ENCODE measurements at regions not wholly inside any gene's neighbourhood (a gene's known extent, or its start where the extent isn't known, plus 50 kb on each side); places are given as distances from the start of the nearest gene placed in this dataset.

DNA sequence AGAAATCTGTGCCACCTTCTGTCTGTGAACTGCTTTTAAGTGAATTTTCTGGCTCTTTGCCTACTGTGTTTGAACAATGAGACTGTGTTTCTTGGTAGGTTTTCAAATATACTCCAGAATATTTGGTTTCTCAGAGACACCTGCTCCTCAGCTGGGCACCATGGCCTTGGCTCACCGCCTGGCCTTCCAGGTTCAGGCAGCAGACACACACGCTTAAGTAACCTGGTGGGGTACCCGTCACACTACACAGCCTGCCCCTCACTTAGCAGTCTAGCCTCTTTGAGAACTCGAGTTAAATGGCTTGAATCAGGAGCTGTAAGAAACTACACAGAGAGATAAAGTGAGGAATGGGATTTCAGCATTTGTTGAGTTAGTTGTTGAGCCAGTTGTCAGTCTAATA lies 530.5 kb downstream of the MTRR start:
- DNase-seq, result no peak

DNA sequence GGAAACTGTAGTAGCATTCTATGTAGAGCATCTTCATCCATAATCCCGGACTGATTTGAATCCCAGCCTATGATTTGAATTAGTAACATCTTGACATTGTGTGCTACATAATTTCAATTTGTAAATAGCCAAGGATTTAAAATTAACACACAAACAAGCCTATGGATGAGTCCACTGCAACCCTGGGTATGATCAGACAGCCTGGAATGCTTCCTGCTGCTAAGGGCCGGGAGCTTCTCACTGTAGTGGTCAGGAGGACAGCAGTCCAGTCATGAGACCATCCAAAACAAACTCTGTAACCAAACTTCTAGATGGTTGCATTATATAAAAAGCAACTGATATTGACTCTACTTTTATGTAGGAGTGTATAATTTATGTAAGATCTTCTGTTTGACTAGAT lies 539.3 kb downstream of the MTRR start:
- no peak for DNase-seq

DNA sequence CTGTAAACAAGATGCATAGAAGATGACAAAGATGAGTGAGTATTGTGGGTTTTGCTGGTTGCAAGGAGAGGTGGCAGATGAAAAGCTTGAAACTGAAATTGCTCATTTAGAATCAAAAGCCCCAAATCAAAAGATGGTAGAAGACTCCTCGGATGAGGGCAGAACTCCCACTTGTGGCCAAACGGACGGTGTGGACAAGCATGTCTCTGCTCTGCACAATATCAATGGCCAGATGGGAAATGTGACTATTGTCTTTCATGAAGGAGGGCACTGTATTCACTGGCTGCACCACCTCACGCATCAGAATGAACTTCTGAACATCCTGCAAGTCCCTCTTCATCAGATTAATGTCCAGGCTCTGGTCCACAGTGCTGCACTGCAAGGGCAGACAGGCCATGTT lies 541.7 kb downstream of the MTRR start:
- DNase-seq, result no peak

DNA sequence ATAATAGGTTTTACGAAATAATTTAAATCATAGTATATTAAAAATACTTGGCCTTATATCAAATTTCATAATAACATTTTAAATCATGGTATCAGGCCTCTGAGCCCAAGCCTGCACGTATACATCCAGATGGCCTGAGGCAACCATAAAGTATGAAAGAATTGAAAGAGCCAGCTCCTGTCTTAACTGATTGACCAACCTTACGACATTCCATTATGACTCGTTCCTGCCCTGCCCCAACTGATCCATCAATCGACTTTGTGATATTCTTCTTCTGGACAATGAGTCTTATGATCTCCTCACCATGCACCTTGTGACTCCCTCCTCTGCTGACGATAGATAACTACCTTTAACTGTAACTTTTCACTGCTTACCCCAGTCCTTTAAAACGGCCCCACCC lies 545.0 kb downstream of the MTRR start:
- no peak for DNase-seq

DNA sequence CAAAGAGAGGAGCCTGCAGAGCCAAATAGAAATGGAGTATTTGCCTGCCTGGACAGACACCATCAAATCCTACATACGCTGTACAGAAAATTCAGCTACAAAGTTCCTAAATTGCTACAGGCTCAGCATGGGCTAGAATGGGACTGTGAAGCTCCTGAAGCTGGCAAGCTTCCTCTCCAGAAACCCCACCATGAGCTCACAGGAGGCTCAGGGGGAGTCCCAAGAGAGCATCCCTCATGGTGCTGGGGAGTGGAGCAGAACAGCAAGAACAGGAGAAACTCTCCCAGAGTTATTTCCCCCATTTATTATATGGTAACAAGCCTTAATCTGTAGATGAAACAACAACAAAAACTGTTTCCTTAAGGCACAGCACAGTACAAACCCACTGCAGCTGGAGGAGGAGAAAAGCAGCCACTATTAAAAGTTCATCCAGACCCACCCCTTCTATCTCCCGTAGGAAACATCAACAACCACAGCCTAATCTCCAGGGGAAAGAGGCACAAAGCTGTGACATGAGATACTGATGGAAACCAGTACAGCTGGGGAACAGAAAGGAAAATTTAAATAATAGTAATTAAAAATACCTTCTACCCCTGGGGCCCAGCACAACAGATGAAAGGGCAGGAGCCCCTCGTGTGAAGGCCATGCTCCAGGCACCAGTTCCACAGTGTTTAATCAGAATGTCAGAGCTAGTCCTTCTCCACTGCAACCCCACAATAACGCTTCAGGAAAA lies 548.5 kb downstream of the MTRR start:
- DNase-seq, result no peak

DNA sequence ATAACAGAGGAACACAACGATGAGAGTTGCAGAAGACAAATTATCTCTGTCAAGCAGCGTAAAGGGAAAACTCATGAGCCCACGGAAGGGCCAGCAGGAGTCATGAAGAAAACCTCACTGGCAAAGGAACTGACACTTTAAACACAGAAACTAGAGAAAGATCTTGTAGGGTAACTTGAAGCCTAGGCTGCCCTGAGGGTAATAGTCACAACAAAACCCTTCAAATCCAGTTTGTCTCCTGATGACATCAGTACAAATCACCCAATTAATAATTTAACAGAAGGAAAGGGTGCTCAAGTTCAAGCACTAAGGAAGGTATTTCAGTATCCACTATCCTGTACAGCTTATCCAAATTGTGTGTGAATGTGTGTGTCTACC lies 549.1 kb downstream of the MTRR start:
- no peak for DNase-seq

DNA sequence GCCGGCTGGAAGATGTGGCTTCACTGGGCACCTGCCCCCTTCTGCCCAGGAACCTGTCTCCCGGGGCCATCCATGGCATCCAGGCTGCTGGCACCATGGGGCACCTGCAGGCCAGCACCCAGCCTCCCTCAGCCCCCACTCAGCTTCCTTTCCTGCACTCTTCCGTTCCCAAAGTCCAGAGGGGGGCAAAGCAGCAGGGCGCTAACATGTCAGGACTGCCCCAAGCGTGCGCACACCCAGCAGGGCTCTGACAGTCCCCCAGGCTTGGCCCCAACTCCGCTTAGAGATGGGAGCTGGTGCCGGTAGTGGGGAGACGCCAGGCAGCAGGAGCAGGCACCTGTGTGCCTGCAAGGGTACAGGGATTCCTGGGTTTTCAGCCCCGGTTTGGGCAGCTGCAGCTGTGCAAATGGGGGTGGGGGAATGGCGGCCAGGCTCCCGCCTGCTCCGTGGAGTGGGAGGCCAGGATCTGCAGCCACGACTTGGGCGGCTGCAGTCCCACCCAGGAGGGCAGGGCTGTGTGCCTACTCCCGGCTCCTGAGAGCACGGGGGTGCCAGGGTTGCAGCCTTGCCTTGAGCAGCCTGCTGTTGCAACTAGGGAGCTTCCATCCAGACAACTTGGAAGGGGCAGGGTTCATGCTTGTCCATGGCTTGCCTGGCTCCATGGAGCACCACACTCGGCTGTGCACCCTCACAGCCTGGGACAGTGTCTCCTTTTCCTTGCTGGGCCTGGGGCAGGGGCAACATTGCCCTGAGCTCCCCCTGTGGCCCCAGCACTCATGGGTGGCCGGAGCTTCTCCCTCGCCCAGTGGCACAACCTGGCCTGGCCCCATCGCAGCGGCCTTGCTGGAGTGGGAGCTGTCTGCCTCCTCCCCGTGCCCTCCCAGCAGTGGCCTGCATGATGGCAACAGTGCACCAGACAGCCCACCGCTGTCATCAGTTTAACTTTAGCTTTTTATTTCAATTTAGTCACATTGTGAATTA lies 561.1 kb downstream of the MTRR start:
- DNase-seq, result no peak

DNA sequence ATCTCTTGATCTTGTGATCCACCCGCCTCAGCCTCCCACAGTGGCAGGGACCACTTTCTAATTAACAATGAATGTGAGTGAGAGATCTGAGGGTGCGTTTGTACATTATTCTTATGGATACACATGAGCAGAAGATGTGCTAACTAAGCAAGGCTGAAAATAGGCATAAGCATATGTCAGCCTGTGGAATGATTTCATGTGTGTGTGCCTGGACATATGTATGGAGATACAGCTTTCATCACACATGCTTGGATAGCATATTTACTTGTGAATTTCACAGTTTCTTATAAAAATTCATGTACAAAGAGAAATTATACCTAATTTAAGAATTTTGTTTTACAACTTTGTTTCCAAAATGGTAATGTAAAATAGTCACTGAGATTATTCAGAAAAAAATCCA lies 565.6 kb downstream of the MTRR start:
- DNase-seq, result no peak

DNA sequence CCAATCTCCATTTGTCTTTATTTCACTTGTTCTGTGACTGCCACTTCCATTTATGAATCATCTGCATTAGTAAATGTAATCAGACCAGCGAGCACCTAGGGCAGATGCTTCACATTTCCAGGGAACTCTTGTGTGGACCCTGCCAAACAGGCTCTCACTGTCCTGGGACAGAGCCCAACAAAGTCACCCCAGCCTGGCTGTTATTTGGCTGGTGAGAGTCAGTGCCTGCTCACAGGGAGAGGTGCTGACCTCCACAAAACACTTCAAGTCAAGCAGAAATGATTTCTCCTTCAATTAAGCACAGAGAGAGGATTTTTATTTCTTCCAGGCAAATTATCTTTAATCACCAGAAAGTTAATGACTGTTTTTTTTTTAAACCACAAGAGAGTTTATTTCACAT lies 568.0 kb downstream of the MTRR start:
- DNase-seq, result no peak

DNA sequence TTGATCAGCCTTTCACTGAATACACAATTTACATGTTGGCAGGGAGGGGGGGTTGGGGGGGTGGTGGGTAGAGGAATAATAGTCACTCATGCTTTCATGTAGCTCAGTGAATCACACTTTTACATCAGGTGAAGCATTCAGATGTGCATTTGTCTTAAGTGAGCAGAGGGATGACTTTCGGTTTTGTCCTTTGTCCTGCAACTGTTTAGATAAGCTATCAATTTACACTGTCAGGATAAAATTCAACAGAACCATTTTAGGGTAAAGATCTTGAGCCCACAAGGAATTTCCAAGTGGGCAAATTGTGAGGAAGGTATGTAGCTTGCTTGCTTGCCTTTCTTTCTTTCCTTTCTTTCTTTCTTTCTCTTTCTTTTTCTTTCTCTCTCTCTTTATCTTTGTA lies 576.2 kb downstream of the MTRR start:
- no peak for DNase-seq

DNA sequence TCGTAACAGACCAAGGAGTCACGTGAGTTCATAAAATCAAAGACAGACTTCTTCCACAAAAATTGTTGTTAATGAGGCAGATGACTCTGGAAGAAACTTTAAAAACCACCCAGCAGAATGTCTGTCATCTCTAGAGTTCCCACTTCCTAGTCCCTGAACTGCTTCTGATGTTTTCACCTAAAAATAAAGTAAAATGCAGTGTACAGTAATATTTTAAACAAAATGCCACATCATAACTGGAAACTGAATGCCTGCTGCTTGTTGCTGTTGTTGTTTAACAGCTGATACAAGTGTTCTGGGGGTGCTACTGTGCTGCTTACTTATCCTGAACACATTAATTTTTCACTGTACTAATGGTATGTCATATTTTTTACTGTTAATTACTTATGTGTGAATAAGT lies 577.2 kb downstream of the MTRR start:
- no peak for DNase-seq

DNA sequence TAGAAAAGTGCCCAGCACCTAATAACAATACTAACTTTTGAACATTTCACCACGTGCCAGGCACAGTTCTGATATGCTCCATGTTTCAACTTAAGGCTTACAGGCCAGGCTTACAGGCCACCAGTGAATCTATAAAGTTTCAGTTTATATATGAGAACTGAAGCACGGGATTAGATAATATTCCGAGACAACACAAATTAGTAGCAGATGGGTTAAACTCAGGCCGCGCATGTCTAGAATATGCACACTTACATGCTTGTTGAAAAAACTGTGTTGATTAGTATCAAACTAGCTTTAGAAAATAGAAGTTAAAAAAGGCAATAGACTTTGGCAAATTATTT lies 587.9 kb downstream of the MTRR start:
- no peak for DNase-seq

DNA sequence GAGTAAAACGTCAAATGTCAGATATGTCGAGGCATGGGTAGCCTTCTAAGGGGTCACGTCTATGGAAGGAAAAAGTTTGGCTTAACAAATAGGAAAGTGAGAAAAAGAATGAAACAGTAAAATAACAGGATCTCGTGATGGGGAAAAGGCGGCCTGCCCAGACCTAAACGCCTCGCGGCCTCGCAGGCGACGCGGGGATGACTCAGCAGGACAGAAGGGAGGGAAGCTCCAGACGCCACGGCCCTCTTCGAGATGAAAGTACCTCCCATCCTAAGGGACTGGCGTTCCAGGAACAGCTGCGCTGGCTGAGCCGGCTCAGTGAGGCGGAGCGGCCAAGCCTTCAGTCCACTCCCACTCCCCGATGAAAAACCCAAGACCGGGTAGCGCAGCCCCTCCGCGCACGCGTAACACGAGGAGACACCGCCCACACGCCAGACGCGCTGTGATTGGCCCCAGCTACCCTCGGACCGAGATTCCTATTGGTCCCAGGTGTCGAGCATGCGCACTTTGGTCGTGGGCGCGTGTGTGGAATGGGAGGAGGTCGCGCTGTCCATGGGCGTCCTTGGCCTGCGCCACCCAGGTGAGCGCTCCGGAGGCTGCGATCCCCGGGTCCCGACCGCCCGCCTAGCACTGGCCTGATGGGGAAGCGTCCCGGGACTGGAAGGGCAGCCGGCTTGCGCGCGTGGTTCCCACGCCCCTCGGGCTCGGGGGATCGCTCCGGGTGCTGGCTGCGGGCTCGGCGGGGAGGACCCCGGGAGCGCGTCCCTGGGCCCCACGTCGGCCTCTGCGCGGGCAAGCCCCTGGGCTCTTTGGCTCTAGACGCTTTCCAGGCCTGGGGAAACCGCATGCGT lies 588.5 kb downstream of the MTRR start:
- DNase-seq, result peak; percentile 98

DNA sequence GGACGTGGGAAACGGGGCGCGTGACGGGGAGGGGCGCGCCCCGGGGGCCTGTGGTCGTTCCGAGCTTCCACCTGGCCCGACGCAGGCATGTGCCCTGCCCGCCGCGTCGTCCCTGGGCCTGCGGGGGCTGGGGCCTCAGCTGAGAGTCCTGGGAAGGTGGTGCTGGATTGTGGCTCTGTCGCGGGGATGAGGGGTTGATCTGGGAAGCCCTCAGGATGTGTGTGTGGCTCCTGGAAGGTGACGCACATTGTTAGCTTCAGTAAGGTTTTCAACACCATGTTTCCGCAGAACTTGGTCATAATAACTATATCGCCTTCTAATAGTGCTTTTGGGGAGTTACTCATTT lies 589.1 kb downstream of the MTRR start:
- DNase-seq, result no peak

DNA sequence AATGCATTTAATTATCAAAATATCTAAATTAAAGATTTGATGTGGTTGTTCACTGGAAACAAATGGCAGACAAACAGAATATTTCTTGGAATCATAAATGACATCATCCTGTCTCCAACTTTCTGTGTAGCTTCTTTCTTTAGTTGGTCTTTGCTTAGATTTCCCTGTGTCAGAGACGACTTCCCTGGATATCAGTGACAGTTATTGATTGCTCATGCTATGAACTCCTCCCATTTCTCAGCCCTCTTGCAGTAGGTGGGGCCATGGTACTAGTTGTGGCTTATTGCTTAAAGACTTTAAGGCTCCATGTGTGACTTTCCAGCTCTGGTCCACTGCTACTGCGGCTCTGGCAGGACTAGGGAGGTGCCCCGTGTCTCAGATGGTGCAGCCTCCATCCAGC lies 592.6 kb downstream of the MTRR start:
- no peak for DNase-seq

DNA sequence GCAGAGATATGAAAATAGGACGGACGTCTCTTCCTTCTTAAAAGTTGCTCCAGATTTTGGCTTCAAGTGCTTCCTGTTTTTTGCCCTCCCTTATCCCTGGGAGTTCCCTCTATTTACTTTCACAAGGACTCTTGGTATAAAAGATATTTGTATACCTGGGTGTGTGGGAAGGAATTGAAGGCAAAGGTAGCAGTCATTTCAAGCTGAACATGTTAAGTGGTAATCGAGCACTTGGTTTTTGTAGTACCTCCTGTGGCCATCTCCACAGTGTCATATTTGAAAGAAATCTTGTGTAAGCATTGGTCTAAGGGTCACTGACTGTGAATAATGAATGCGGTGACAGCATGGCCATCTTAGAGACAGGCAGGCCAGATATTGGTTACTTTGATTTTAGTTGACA lies 593.6 kb downstream of the MTRR start:
- no peak for DNase-seq

DNA sequence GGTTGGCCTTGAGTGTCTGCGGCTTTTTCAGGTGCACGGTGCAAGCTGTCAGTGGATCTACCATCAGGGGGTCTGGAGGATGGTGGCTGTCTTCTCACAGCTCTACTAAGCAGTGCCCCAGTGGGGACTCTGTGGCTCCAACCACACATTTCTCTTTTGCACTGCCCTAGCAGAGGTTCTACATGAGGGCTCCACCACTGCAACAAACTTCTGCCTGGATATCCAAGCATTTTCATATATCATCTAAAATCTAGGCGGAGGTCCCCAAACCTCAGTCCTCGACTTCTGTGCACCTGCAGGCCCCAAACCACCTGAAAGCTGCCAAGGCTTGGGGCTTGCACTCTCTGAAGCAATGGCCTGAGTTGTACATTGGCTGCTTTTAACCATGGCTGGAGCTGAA lies 601.5 kb downstream of the MTRR start:
- DNase-seq, result no peak

DNA sequence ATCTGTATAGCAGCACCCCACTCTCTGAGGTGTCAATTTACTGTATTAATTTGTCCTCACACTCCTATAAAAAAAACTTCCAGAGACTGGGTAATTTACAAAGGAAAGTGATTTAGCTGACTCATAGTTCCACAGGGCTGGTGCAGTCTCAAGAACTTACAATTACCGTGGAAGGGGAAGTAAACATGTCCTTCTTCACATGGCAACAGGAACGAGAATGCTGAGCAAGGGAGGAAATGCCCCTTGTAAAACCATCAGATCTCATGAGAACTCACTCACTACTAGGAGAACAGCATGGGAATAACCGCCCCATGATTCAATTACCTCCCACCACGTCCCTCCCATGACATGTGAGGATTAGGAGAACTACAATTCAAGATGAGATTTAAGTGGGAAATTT lies 602.6 kb downstream of the MTRR start:
- no peak for DNase-seq

DNA sequence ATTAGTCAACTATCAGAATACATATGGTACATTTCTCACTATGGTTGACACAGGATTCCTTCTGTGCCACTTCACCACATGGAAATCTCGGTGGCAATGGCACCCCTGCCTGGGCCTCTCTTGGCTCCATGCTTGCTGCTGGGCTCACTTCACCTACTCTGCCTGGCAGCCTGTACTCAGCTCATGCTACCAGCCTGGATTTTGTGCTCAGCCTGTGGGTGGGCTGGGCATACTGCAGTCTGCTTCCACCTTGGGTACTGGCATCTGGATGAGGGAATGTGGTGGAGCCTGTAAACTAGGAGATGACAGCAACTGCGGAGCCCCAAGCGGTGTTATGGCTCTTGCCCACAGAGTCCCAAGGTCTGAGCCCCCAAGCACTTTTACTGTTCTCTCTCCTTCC lies 604.1 kb downstream of the MTRR start:
- DNase-seq, result no peak

DNA sequence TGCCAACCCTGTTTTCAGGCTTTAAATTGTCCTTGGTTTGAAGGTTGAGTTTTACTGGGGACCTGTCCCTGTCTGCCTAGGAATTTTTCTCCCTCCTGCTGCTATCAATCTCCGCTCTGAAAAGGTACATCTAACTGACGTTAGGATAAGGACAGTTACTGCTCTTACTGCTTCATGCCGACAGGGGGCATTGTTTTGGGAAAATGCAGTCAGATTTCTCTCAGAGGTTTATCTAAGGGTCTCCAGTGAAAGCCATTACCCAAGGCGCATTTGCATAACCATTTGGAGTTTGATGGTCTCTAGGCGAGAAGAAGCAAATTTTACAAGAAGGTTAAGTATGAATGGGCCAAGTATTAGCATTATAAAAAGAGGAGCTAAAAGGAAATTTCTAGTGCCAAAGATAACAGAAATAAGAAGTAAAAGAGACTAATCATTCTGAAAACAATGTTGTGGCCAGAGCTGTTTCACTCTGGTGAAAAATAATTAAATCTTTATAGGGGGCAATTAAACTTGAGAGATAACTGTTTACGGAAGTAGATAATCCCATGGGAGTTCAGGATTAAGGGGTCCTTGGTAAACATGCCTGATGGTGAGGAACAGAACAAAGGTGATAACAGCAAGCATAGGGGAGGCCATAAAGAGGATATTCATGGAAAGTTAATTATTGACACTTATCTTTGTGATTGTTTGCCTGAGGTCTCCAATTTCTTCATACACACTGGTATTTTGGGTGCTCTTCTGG lies 605.0 kb downstream of the MTRR start:
- DNase-seq, result no peak

DNA sequence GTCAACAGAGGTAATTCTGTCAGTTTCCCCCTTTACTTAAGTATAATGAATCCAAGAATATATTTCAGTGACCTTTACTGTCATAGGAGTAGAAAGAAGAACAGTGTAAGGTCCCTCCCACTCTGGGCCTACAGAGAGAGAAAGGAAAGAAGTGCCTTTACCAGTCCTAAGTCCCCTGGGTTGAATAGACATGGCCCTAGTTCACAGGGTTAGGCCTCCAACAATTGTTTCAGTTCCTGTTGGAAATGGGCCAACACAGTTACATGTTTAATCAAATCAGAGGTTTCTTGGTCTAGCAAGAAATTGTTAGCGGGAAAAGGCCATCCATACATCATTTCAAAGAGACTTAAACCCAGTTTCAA lies 605.6 kb downstream of the MTRR start:
- DNase-seq, result no peak

DNA sequence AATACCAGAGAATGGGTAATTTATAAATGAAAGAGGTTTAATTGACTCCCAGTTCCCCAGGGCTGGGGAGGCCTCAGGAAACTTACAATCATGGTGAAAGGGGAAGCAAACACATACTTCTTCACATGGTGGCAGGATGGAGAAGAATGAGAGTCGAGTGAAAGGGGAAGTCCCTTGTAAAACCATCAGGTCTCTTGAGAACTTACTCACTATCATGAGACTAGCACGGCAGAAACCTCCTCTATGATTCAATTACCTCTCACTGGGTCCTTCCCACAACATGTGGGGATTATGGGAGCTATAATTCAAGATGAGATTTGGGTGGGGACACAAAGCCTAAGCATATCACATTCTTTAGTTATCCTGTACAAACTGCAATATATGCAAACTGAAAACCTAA lies 609.4 kb downstream of the MTRR start:
- no peak for DNase-seq

DNA sequence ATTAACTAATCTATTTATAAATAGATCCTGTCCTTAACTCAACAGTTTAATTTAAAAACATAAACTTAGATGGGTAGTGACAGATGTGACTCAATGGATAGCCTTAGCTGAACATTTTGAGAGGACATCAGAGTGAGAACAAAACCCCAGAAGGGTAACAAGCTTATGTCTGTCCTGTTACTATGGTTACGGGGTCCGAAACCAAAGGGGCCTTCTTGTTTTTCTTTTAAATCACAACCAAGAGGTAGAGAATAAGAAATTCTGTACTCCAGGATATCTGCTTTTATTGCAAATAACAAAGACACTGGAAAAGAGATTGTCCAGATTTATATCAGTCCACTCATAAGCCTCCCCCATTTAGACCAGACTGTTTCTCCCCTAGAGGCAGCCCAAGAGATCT lies 612.1 kb downstream of the MTRR start:
- DNase-seq, result no peak

Data from SHP77 treated with DMSO at 0.1 percent for 48 hours (cell line).